Psoas muscle (tissue), 7 donors: ENCODE measurements at regions not wholly inside any gene's neighbourhood (a gene's known extent, or its start where the extent isn't known, plus 50 kb on each side); places are given as distances from the start of the nearest gene placed in this dataset.

Source experiments
- ATAC-seq, 4 donors: fragments of 200-7000 bp; cut with Tn5 transposase; one replicate each; pipeline ENCODE4 v1.9.1; 2020; ENCODE audit warnings: moderate library complexity in 3 of 4, mild to moderate bottlenecking in 2 of 4
- DNase-seq, 2 donors: peaks; one replicate each; pipeline ENCODE4 v3.0.0-alpha.2; 2020
- H3K27ac ChIP-seq: fragments of 200-600 bp; one replicate; pipeline ENCODE4 v1.8.0; 2022
- H3K27me3 ChIP-seq, 3 donors: fragments of 200-600 bp in 1 of 3; one replicate each; pipeline versions ENCODE4 v1.6.1 to v1.8.0; 2013 to 2022; ENCODE audit warnings: low read length in 2 of 3, mild to moderate bottlenecking in 2 of 3, moderate library complexity in 1 of 3; ENCODE audit not compliant: insufficient read depth in 3 of 3
- H3K36me3 ChIP-seq, 2 donors: fragments of 200-600 bp in 1 of 2; one replicate each; pipeline versions ENCODE4 v1.6.1 to v1.8.0; 2013 to 2022; ENCODE audit warnings: low read depth in 1 of 2, mild to moderate bottlenecking in 1 of 2, moderate library complexity in 1 of 2; ENCODE audit not compliant: insufficient read depth in 1 of 2
- H3K4me1 ChIP-seq: fragments of 200-600 bp; one replicate; pipeline ENCODE4 v1.8.0; 2022
- H3K4me3 ChIP-seq: fragments of 200-600 bp; one replicate; pipeline ENCODE4 v1.8.0; 2022; ENCODE audit warnings: mild to moderate bottlenecking
- H3K9me3 ChIP-seq: fragments of 200-600 bp; one replicate; pipeline ENCODE4 v1.8.0; 2022
- WGBS, 3 donors: extraction: QIAGEN DNeasy Blood & Tissue Kit; methylation state at CpG; one replicate each; pipeline versions ENCODE4 v1.1.6 to v1.1.7; 2013; 5-methylcytosine and 5-hydroxymethylcytosine counted together
- intact Hi-C, 2 donors: fragments of 100-400 bp; cut with DNase I; formaldehyde crosslinking; loops; one replicate each; pipeline versions ENCODE4 v1.11.0 to v1.14.2; 2022
- TF ChIP-seq, protein P1 (sequence below): fragments of 200-600 bp; IDR thresholded peaks from one replicate; pipeline ENCODE4 v1.8.0; 2022; ENCODE audit warnings: antibody characterized with exemption
- donor health status: healthy with polysubstance abuse.
- donor health status: DM: no; HTN: no; CAD: no; lungs with moderate emphysema.
- donor health status: Bipolar disorder and iron deficiency.
- donor health status: healthy.
- donor health status: DM: yes; HTN: yes; CAD: no.
- donor health status: DM: no; HTN: no; CAD: no.
- donor health status: DM: yes; HTN: yes; CAD: no.

DNA sequence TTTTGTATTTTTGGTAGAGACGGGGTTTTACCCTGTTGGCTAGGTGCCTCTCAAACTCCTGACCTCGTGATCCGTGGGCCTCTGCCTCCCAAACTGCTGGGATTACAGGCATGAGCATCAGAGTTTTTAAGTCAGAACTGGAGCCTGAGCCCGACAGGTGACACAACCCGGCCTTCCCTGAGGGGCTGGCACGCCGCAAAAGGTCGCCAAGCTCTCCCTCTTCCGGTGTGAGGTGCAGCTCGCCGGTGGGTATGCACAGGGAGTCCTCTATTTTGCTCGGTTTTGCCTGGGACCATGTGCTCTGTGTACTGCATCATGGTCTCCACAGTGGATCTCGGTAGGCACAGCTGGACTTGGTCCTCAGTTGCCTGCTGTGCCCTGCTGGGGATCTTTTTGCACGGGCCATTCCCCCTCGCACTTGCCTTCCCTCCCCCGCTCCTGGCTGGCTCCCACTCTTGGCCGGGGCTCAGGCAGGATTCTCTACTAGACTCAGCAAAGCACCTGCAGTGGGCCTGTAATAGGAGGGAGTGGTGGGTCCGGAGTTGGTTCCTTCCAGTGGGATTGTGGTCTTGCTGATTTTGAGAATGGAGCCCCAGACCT is 101.2 kb upstream of the KLF13 start:
- DNase-seq (no peak), ATAC-seq (no peak)
- no peaks in the 10 kb centered on the region for H3K36me3 ChIP-seq
- WGBS, 3 donors, result 76 to 78% (median 77%) methylated on average over 18 of the region's 18 CpGs
- no peak overlapping the region for H3K4me3 ChIP-seq
- peaks cover 14% of the 10 kb centered on the region for H3K4me1 ChIP-seq
- no peaks in the 10 kb centered on the region for H3K27me3 ChIP-seq
- TF ChIP-seq, protein P1, sequence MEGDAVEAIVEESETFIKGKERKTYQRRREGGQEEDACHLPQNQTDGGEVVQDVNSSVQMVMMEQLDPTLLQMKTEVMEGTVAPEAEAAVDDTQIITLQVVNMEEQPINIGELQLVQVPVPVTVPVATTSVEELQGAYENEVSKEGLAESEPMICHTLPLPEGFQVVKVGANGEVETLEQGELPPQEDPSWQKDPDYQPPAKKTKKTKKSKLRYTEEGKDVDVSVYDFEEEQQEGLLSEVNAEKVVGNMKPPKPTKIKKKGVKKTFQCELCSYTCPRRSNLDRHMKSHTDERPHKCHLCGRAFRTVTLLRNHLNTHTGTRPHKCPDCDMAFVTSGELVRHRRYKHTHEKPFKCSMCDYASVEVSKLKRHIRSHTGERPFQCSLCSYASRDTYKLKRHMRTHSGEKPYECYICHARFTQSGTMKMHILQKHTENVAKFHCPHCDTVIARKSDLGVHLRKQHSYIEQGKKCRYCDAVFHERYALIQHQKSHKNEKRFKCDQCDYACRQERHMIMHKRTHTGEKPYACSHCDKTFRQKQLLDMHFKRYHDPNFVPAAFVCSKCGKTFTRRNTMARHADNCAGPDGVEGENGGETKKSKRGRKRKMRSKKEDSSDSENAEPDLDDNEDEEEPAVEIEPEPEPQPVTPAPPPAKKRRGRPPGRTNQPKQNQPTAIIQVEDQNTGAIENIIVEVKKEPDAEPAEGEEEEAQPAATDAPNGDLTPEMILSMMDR, result no peak
- no peak overlapping the region for H3K27ac ChIP-seq
- intact Hi-C loops, result no loop called here
- H3K9me3 ChIP-seq, result no peaks in the 10 kb centered on the region

DNA sequence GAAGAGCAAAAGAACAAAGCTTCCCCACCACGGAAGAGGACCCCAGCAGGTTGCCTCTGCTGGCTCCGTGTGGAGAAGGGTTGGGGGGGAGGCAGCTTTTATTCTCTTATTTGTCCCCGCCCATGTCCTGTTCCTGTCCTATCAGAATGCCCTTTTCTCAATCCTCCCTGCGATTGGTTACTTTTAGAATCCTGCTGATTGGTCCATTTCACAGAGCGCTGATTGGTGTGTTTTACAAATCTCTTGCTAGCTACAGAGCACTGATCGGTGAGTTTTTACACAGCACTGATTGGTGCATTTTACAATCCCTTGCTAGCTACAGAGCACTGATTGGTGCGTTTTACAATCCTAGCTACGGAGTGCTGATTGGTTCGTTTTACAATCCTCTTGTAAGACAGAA is 100.6 kb upstream of the KLF13 start:
- Histone ChIP-seq H3K4me1 (peaks cover 14% of the 10 kb centered on the region), H3K27ac (no peak overlapping the region), H3K4me3 (no peak overlapping the region), H3K9me3 (no peaks in the 10 kb centered on the region), H3K27me3 (no peaks in the 10 kb centered on the region), H3K36me3 (no peaks in the 10 kb centered on the region)
- intact Hi-C loops, result no loop called here
- WGBS, 3 donors, result 91 to 98% (median 93%) methylated on average over 9 of the region's 9 CpGs
- ATAC-seq (no peak), DNase-seq (no peak)
- TF ChIP-seq, protein P1, result no peak

DNA sequence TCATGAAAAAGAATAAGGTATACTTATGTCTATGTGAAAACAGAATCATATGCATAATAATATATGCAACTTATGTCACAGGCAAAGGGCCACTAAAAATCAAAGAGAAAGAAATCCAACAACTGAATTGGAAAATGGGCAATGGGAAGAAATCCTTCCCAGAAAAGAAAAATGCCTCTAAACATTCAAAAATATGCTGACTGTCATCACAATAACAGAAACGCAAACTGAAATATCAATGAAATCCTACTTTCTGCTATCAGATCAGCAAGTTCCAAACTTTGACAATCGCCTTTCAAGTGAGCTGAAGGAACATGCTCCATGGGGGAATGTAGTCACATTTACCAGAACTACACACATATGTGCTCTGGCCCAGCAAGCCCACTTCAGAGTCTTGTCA is 99.4 kb upstream of the KLF13 start:
- TF ChIP-seq, protein P1, result no peak
- H3K36me3 ChIP-seq, result no peaks in the 10 kb centered on the region
- WGBS, 3 donors, result 91 to 98% (median 92%) methylated on average over 2 of the region's 2 CpGs
- H3K9me3 ChIP-seq, result no peaks in the 10 kb centered on the region
- no peak overlapping the region for H3K4me3 ChIP-seq
- H3K27ac ChIP-seq, result no peak overlapping the region
- H3K27me3 ChIP-seq, result no peaks in the 10 kb centered on the region
- ATAC-seq (no peak), DNase-seq (no peak)
- intact Hi-C loops, result no loop called here
- peaks cover 14% of the 10 kb centered on the region for H3K4me1 ChIP-seq

DNA sequence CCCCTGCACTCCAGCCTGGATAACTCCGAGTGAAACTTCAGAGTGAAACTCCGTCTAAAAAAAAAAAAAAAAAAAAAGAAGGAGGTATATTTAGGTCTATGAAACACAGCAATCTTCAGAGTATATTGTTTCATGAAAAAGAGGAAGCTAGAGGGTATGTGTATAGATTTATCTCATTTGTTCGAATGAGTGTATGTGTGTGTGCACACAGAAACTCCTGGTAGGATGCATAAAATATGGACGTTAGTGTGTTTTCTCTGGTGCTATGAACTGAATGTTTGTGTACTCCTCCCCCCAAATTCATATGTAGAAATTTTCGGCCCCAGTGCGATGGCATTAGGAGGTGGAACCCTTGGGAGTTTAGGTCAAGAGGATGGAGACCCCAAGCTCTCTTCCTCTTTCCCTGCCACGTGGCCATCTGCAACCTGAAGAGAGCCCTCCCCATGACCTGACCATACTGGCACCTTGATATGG is 98.6 kb upstream of the KLF13 start:
- H3K9me3 ChIP-seq, result no peaks in the 10 kb centered on the region
- ATAC-seq, result no peak
- H3K27ac ChIP-seq, result no peak overlapping the region
- no peaks in the 10 kb centered on the region for H3K27me3 ChIP-seq
- no peak for DNase-seq
- H3K4me3 ChIP-seq, result no peak overlapping the region
- 78 to 88% (median 82%) methylated on average over 7 of the region's 7 CpGs for WGBS, 3 donors
- intact Hi-C loops, result no loop called here
- H3K4me1 ChIP-seq, result peaks cover 14% of the 10 kb centered on the region
- H3K36me3 ChIP-seq, result no peaks in the 10 kb centered on the region
- TF ChIP-seq, protein P1, result no peak
